Sciatic nerve (tissue), 2 donors: ENCODE measurements at regions not wholly inside any gene's neighbourhood (a gene's known extent, or its start where the extent isn't known, plus 50 kb on each side); places are given as distances from the start of the nearest gene placed in this dataset.
"Not testable (repeated sequence)": the region's sequence is repeated elsewhere in the genome, so short reads cannot be mapped to it uniquely, and the experiment has no call there.

Source experiments
- ATAC-seq: fragments of 200-7000 bp; cut with Tn5 transposase; one replicate; pipeline ENCODE4 v1.9.1; 2020; ENCODE audit warnings: mild to moderate bottlenecking, moderate library complexity
- DNase-seq: peaks from one replicate; pipeline ENCODE4 v3.0.0-alpha.2; 2020; ENCODE audit warnings: low spot score
- intact Hi-C: fragments of 100-400 bp; cut with DNase I; formaldehyde crosslinking; loops from one replicate; pipeline ENCODE4 v1.14.2; 2022
- donor health status: DM: no; HTN: no; CAD: no.
- donor health status: DM: no; HTN: no; CAD: no.

GRCh38 chr7:24113506-24113905 is 170.5 kb upstream of the NPY start:
- no peak for ATAC-seq
- intact Hi-C loops, result no loop called here
- DNase-seq, result no peak

GRCh38 chr7:24115661-24116060 is 168.3 kb upstream of the NPY start:
- DNase-seq, result no peak
- no peak for ATAC-seq
- intact Hi-C loops, result no loop called here

- intact Hi-C loops, DNase-seq, ATAC-seq: not testable (repeated sequence)
Measured at GRCh38 chr7:24117903-24118499, 166.0 kb upstream of the NPY start.

GRCh38 chr7:24119852-24120251 is 164.1 kb upstream of the NPY start:
- intact Hi-C loops, result no loop called here
- ATAC-seq, result no peak
- no peak for DNase-seq

- no peak for DNase-seq
- no peak for ATAC-seq
- intact Hi-C loops, result no loop called here
Measured at GRCh38 chr7:24123076-24123475, 160.9 kb upstream of the NPY start.

GRCh38 chr7:24125765-24126164 is 158.2 kb upstream of the NPY start:
- intact Hi-C loops, result no loop called here
- no peak for DNase-seq
- ATAC-seq, result no peak

- ATAC-seq (no peak), DNase-seq (no peak)
- intact Hi-C loops, result no loop called here
Measured at GRCh38 chr7:24127930-24128329, 156.1 kb upstream of the NPY start.

GRCh38 chr7:24129597-24129996 is 154.4 kb upstream of the NPY start:
- intact Hi-C loops, result no loop called here
- no peak for ATAC-seq
- no peak for DNase-seq

- ATAC-seq (no peak), DNase-seq (no peak)
- intact Hi-C loops, result no loop called here
Measured at GRCh38 chr7:24130631-24131030, 153.4 kb upstream of the NPY start.

GRCh38 chr7:24133691-24134090 is 150.3 kb upstream of the NPY start:
- intact Hi-C loops, result no loop called here
- ATAC-seq (no peak), DNase-seq (no peak)

- intact Hi-C loops, result no loop called here
- DNase-seq (no peak), ATAC-seq (no peak)
Measured at GRCh38 chr7:24134535-24134934, 149.5 kb upstream of the NPY start.

GRCh38 chr7:24135003-24135817 is 148.8 kb upstream of the NPY start:
- DNase-seq (no peak), ATAC-seq (no peak)
- intact Hi-C loops, result no loop called here

- intact Hi-C loops, result no loop called here
- no peak for DNase-seq
- ATAC-seq, result no peak
Measured at GRCh38 chr7:24137338-24137737, 146.7 kb upstream of the NPY start.

GRCh38 chr7:24138343-24138742 is 145.6 kb upstream of the NPY start:
- no peak for DNase-seq
- ATAC-seq, result no peak
- intact Hi-C loops, result no loop called here

- intact Hi-C loops, result no loop called here
- ATAC-seq (no peak), DNase-seq (no peak)
Measured at GRCh38 chr7:24140001-24140400, 144.0 kb upstream of the NPY start.

- ATAC-seq, result no peak
- intact Hi-C loops, result no loop called here
- DNase-seq, result no peak
Measured at GRCh38 chr7:24141874-24142509, 142.0 kb upstream of the NPY start.

- DNase-seq, result no peak
- intact Hi-C loops, result no loop called here
- no peak for ATAC-seq
Measured at GRCh38 chr7:24143547-24143946, 140.4 kb upstream of the NPY start.

- no peak for ATAC-seq
- intact Hi-C loops, result no loop called here
- DNase-seq, result no peak
Measured at GRCh38 chr7:24151944-24152343, 132.0 kb upstream of the NPY start.

GRCh38 chr7:24152356-24152755 is 131.6 kb upstream of the NPY start:
- no peak for DNase-seq
- intact Hi-C loops, result no loop called here
- ATAC-seq, result no peak

GRCh38 chr7:24152877-24153472 is 131.0 kb upstream of the NPY start:
- ATAC-seq (no peak), DNase-seq (no peak)
- intact Hi-C loops, result no loop called here
